Stimulated activated CD4-positive, alpha-beta T cell treated with anti-CD3 and anti-CD28 coated beads, Interleukin-15, amount 100 ng/mL, for 1 hour (primary cell): ENCODE measurements at regions not wholly inside any gene's neighbourhood (a gene's known extent, or its start where the extent isn't known, plus 50 kb on each side); places are given as distances from the start of the nearest gene placed in this dataset.
A peak's percentile ranks its signal among the peaks of the same experiment; 100 is the strongest.

Experiments used
- DNase-seq, 2 donors: peaks; one replicate each; pipeline ENCODE4 v3.0.0-alpha.2; 2020; ENCODE audit warnings: low read depth in 1 of 2, low spot score in 1 of 2

- DNase-seq: no peak
Observed at GRCh38 chr13:109646423-109646822, 140.0 kb downstream of the IRS2 start.

GRCh38 chr13:109645831-109646230, 140.6 kb downstream of the IRS2 start:
- DNase-seq: no peak

DNA sequence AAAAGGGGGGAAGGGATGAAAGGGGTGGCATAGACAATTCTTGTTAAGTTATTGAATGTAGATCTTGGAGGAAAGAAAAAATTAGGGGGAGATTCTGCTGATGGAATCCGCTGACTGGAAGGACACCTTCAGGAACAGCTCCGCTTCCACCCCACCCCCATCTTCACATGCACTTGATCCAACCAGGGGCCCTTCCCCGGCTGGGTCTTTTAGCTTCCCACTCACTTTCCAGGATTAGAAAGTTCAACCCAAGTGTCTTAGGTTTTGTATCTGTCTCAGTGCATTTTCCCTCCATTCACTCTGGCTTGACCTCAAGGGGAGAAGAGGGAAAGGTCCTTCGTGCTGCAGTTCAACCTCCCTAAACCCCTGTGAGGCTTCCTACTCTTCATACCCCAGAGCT, 141.4 kb downstream of the IRS2 start:
- no peak for DNase-seq

GRCh38 chr13:109644069-109644750, 142.2 kb downstream of the IRS2 start:
- DNase-seq: no peak

DNA sequence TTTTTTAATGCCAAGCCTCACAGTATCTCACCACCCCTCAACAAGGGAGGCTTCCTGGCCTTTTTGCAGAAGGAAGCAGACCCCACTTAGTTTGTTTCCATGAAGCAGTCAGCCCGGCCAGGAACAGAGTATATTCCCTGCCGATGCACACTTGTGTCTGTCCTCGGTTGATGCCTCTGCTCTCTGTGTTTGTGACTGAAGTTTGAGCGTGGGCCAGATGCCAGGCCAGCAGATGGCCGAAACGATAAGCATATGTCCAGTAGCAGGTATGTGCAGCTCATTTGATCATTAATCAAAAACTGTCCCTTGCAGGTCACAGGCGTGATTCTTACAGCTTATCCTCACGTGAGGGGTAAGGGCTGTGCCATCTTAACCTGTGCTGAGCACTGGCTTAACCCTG, 144.0 kb downstream of the IRS2 start:
- DNase-seq: no peak

GRCh38 chr13:109636736-109637135, 149.6 kb downstream of the IRS2 start:
- DNase-seq: no peak

DNA sequence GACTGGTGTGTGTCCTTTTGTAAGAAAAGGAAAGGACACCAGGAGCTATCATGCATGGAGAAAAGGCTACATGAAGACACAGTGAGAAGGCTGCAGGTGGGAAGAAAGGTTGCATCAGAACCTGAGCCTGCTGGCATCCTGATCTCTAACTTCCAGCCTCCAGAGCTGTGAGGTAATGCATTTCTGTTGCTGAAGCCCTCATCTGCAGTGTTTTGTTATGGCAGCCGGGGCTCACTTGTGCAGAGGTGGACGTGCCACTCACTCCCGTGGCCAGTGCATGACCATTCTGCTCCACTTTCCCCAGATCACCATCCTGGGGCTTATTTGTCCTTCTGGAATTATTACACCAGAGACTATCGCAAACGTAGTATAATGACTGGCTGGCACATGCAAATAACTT, 155.3 kb downstream of the IRS2 start:
- no peak for DNase-seq

DNA sequence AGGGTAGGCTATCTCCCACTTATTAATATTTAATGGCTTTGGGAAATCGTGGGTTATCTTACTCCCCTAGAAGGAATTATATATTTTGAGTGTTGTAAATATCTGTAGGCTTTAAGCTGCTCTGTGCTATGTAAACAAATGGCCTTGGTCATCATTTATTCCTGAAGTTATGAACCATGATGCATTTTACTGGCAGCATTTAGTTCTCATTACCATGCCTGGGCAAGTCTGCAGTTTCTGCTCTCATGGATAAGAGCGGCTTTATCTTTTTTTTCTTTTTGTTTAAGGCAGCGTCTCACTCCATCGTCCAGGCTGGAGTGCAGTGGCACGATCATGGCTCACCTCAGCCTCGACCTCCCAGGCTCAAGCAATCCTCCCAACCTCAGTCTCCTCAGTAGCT, 156.1 kb downstream of the IRS2 start:
- DNase-seq: no peak

DNA sequence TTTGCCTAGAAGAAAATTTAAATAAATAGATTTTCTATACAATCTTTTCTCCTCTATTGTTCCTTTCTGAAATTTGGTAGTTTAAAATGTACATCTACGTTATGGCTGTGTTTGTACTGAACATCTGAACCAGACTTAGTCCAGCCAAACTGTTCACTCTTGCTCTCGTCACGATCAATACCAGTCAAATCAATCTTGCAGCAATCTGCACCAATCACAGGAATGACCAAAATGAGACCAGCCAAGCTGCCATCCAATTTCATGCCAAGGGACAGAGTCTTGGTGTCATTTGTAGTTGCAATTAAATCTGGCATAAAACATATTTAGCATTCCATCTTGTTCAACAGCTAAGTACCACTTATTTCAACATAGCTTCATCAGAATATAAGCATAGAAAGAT, 156.6 kb downstream of the IRS2 start:
- DNase-seq: no peak

DNA sequence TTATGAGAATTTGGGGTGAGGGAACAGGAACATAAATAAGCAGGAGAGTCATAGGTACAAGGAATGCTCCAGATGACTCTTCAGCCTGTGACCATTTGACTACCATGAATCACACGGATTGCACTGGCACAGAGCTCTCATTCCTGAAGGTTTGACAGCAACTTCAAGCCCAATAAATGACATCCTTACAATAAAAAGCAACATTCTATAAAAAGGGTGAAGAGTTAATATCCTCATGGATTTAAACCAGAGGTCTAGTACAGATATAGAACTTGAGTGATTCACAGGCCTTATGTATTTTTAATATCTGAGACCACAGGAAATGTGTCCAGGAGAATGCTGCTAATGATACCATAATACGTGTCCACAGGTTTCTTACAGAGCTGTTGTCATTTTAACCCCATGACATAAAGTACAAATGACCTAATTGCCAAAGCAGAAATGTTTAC, 158.1 kb downstream of the IRS2 start:
- DNase-seq: no peak

- DNase-seq: no peak
Observed at GRCh38 chr13:109627649-109628048, 158.7 kb downstream of the IRS2 start.

DNA sequence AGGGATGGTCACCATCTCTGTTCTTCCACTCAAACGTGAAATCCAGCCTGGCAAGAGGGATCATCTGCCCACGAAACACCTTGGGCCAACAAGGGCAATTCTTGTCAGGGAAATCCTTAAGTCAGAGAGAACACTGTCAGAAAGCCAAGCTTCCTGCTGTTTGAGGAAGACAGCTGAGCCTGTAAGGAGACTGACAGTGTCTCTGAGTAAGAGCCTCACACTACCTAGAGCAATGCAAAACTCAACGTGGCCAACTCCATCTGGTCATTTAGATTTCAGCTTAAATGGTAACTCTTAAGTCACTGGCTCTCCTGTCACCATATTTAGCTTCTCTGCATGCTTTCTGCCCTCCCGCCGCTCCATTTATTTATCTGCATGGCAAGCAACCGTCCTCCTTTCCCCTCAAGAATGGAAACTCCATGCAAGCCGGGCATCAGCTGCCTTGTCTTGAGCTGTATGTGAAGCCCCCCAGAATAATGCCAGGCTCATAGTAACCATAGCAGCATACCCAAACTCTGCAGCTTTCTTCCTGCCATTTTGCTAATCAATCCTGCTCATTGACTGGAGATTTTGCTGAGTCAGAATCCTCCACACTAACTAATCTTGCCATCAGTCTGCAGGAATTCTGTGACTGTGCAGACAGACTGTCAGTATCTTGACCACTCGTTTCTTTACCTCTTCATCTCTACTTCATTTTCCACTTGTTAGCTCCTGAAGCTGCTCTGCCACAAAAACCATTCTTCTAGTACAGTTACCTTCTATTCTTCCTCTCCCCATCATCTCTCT, 159.8 kb downstream of the IRS2 start:
- no peak for DNase-seq

GRCh38 chr13:109625156-109625555, 161.2 kb downstream of the IRS2 start:
- DNase-seq: no peak

GRCh38 chr13:109622006-109622405, 164.4 kb downstream of the IRS2 start:
- DNase-seq: no peak

- DNase-seq: no peak
Observed at GRCh38 chr13:109615721-109616420, 170.5 kb downstream of the IRS2 start.

- DNase-seq: no peak
Observed at GRCh38 chr13:109611912-109612691, 174.3 kb downstream of the IRS2 start.

- peak in 1 of 2 donors; percentile 5 for DNase-seq
Observed at GRCh38 chr13:109610517-109610916, 175.9 kb downstream of the IRS2 start.

- DNase-seq: no peak
Observed at GRCh38 chr13:109608503-109608902, 177.9 kb downstream of the IRS2 start.

DNA sequence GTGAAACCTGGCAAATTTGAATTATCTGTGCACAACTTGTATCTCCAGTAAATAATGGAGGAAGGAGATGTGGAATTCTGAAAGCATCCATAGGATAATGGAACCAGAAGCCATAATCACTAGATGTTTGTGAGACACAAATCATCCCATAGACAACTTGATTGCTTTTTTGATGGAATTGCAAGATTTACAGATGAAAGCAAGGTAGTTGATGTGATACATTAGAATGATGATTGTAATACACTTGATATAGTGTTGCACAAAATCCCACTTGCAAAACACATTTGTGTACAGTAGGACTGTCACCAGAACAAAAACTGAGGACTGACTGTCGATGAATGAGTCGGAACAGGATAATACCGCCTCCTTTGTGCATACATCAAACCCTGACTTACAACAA, 178.3 kb downstream of the IRS2 start:
- DNase-seq: no peak

GRCh38 chr13:109606520-109606919, 179.9 kb downstream of the IRS2 start:
- no peak for DNase-seq

DNA sequence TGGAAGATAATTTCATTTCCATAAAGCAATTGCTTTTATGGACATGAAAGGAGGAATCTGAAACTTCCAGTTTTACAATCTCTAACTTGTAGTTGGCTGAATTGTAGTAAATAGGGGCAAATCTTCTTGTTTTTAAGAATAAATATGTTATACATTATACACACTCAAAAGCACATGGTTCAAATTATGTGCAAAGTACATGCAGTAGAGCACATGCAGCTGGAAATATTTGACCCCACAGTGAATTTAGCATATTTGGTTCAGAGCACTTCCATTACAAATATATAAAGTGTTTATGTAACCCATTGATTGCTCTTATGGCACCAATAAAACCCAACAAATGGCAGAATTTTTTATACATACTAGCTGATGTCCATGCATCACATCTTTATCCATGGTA, 180.5 kb downstream of the IRS2 start:
- DNase-seq: no peak
